Thoracic aorta (tissue), 2 donors: ENCODE measurements at regions not wholly inside any gene's neighbourhood (a gene's known extent, or its start where the extent isn't known, plus 50 kb on each side); places are given as distances from the start of the nearest gene placed in this dataset.

Experiments used
- ATAC-seq: fragments of 150-250 bp; one replicate; pipeline ENCODE4 v1.8.0; 2017; ENCODE audit warnings: low read depth; ENCODE audit not compliant: insufficient number of reproducible peaks, low FRiP score
- DNase-seq: peaks from one replicate; pipeline ENCODE4 v3.0.0-alpha.2; 2020; ENCODE audit warnings: low spot score
- H3K27ac ChIP-seq, 2 donors: fragments of 200-600 bp; sonication (generic); 1 replicate in 1 of 2; 2 replicates in 1 of 2; pipeline ENCODE4 v1.5.1; 2016; ENCODE audit warnings: mild to moderate bottlenecking in 2 of 2, moderate library complexity in 2 of 2
- H3K27me3 ChIP-seq: fragments of 200-600 bp; sonication (generic); replicated peaks from 2 replicates; pipeline ENCODE4 v1.6.0; 2016; ENCODE audit warnings: mild to moderate bottlenecking; ENCODE audit not compliant: insufficient read depth
- H3K36me3 ChIP-seq: fragments of 200-600 bp; sonication (generic); one replicate; pipeline ENCODE4 v1.5.1; 2016
- H3K4me1 ChIP-seq, 2 donors: fragments of 200-600 bp; sonication (generic); 1 replicate in 1 of 2; 2 replicates in 1 of 2; pipeline versions ENCODE4 v1.5.1 to v1.6.0; 2016; ENCODE audit warnings: low read depth in 2 of 2, mild to moderate bottlenecking in 1 of 2; ENCODE audit not compliant: control insufficient read depth in 1 of 2
- H3K4me3 ChIP-seq: fragments of 200-600 bp; sonication (generic); 2 replicates; pipeline ENCODE4 v1.5.1; 2016; ENCODE audit warnings: mild to moderate bottlenecking
- H3K9me3 ChIP-seq: fragments of 200-600 bp; sonication (generic); 2 replicates; pipeline ENCODE4 v1.5.1; 2016
- CTCF ChIP-seq: fragments of 200-600 bp; sonication (generic); IDR thresholded peaks from one replicate; pipeline ENCODE4 v1.5.1; 2019; ENCODE audit warnings: antibody characterized with exemption

- TF ChIP-seq CTCF = no peak
Measured at GRCh38 chr5:33182986-33183385, 257.8 kb upstream of the TARS1 start.

GRCh38 chr5:33184367-33184766 lies 256.4 kb upstream of the TARS1 start:
- Histone ChIP-seq H3K4me1 (no peaks in the 10 kb centered on the region), H3K27ac (no peak overlapping the region)
- no peak for TF ChIP-seq CTCF

More at GRCh38 chr5:33182986-33183385, 257.8 kb upstream of the TARS1 start:
- H3K27ac ChIP-seq = no peak overlapping the region
- H3K4me3 ChIP-seq = no peak overlapping the region
- peaks cover 2% of the 10 kb centered on the region for H3K9me3 ChIP-seq
- no peak for DNase-seq
- H3K27me3 ChIP-seq = no peaks in the 10 kb centered on the region
- ATAC-seq = no peak
- H3K4me1 ChIP-seq = no peaks in the 10 kb centered on the region
- no peaks in the 10 kb centered on the region for H3K36me3 ChIP-seq

GRCh38 chr5:33188089-33188488 lies 252.7 kb upstream of the TARS1 start:
- TF ChIP-seq CTCF = no peak
- Histone ChIP-seq H3K27me3 (no peaks in the 10 kb centered on the region), H3K36me3 (no peaks in the 10 kb centered on the region), H3K4me1 (no peaks in the 10 kb centered on the region), H3K4me3 (no peak overlapping the region), H3K9me3 (peaks cover 6% of the 10 kb centered on the region), H3K27ac (no peak overlapping the region)
- DNase-seq (no peak), ATAC-seq (no peak)

More at GRCh38 chr5:33184367-33184766, 256.4 kb upstream of the TARS1 start:
- no peaks in the 10 kb centered on the region for H3K36me3 ChIP-seq
- no peaks in the 10 kb centered on the region for H3K27me3 ChIP-seq
- peaks cover 6% of the 10 kb centered on the region for H3K9me3 ChIP-seq
- no peak overlapping the region for H3K4me3 ChIP-seq
- DNase-seq (no peak), ATAC-seq (no peak)

- Histone ChIP-seq H3K36me3 (no peaks in the 10 kb centered on the region), H3K4me3 (no peak overlapping the region), H3K27ac (no peak overlapping the region), H3K4me1 (peaks cover 0 to 6% of the 10 kb centered on the region in 2 donors), H3K9me3 (no peaks in the 10 kb centered on the region), H3K27me3 (no peaks in the 10 kb centered on the region)
- DNase-seq = no peak
- no peak for TF ChIP-seq CTCF
- no peak for ATAC-seq
Measured at GRCh38 chr5:33194914-33195313, 245.9 kb upstream of the TARS1 start.

- no peak overlapping the region for H3K27ac ChIP-seq
Measured at GRCh38 chr5:33195431-33196165, 245.2 kb upstream of the TARS1 start.

More at GRCh38 chr5:33195431-33196165, 245.2 kb upstream of the TARS1 start:
- H3K4me3 ChIP-seq = no peak overlapping the region
- TF ChIP-seq CTCF = no peak
- H3K36me3 ChIP-seq = no peaks in the 10 kb centered on the region
- no peak for ATAC-seq
- DNase-seq = no peak
- H3K4me1 ChIP-seq = peaks cover 0 to 6% of the 10 kb centered on the region in 2 donors
- H3K27me3 ChIP-seq = no peaks in the 10 kb centered on the region
- H3K9me3 ChIP-seq = no peaks in the 10 kb centered on the region
